Fibroblast of skin of scalp (primary cell): ENCODE measurements at regions not wholly inside any gene's neighbourhood (a gene's known extent, or its start where the extent isn't known, plus 50 kb on each side); places are given as distances from the start of the nearest gene placed in this dataset.
"Not testable (repeated sequence)": the region's sequence is repeated elsewhere in the genome, so short reads cannot be mapped to it uniquely, and the experiment has no call there.

Experiments
- DNase-seq: peaks from one replicate; pipeline ENCODE4 v3.0.0-alpha.2; 2013

DNA sequence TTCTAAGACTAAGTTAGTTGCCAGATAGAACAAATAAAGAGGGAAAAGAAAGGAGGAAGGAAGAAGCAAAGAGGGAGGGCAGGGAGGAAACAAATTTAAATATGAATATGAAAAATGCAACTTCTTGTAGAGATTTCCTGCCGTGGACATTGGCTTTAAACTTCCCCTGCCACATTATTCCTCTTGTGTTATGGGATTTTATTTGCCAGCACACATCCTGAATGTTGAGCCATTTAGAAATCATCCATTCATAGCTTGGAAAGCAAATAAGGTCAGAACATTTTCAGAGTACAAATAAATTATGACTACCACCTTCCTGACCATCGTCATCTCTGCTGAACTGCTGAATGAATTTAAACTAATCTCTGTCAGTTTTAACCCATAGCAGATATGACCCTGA is 911.9 kb upstream of the LRRN3 start:
- no peak for DNase-seq

DNA sequence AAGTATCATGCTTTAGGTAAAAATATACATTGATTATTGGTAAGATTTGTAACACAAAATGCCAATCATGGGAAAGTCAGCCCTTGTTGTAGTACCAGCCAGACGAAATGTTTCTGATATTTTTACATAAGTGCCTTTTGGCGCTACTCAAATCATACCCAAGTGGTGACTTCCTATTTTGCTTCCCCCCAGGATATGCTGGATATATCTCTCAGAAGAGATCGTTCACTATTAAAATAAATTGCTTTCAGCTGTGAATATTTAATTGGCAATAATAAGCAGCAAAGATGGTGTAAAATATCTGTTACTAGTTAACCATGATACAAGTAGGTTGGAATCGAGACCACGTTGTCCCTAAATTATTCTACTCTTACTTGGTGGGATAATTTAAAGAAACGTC is 909.2 kb upstream of the LRRN3 start:
- DNase-seq: no peak

DNA sequence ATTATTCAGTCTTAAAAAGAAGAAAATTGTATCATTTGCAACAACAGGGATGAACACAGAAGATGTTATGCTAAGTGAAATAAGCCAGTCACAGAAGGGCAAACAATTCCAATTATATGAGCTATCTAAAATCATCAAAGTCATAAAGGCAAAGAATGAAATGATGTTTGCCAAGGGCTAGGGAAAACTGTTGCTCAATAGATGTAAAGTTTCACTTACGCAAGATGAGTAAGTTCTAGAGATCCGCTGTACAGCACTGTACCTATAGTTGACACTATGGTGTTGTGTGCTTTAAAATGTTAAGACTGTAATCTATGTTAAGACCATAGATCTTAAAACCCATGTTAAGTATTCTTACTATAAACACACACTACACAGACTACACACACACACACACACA is 904.6 kb upstream of the LRRN3 start:
- DNase-seq: no peak

DNA sequence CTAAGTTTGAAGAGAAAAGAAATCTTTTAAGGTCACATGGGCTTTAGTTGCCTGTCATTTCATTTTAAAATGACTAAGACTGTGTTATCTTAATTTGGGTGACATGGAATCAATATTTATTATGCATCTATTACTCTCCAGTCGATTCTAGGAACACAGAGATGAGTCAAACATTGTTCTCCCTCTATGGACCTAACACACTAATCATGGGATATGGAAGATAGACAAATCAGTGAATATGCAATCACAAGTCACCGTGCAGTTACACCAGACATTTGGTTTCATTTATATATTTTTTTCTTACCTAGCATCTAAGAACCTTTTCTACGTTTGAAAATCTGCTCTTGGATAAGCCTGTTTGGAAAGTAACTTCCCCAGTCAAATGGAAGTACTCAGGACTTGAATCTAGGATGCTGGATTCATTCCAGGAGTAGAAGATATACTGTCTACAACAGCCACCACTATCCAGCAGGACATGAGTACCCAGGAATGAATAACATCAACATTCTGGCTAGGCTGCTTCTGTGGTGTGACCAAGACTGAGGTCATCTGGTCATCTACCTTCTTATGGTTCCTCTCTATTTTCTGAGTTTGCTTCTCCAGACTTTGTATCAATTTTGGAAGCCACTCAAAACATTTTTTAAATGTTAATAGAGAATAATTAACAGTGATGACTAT is 902.9 kb upstream of the LRRN3 start:
- no peak for DNase-seq

DNA sequence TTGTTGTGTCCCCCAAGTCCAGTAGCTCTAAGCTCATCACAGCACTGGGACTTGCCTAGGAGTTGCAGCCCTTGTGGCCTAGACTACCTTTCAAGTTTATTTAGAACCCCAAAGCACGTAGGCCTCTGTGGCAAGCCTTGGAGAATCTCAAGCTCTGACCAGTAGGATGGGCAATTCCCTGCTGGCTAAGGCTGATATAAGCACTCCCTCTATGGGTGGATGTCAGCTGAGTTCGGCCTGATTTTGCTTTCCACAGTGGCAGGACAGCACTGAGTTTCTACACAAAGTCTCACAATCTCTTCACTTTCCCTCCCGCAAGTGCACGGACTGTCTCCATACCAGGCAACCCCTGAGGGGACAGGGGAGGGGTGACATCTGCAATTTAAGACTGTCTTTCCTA is 886.4 kb upstream of the LRRN3 start:
- DNase-seq: peak; percentile 11

DNA sequence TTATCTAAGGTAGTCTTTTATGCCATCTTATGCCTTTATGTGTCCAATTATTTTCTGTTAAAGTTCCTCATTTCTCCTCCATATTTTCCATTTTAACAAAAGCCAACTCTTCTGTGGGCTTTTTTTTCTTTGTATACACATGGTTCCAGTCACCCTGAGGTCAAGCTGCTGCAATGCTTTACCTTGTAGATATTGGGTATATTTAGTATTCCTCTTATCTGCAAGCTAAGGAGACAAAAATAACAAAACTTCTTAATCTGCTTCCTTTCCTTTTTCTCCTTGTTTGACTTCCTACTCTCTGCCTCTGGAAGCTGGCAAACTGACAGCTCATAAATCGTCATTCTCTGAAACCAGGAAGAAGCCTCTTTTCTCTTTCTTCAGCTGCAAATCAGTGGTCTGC is 885.0 kb upstream of the LRRN3 start:
- DNase-seq: no peak

DNA sequence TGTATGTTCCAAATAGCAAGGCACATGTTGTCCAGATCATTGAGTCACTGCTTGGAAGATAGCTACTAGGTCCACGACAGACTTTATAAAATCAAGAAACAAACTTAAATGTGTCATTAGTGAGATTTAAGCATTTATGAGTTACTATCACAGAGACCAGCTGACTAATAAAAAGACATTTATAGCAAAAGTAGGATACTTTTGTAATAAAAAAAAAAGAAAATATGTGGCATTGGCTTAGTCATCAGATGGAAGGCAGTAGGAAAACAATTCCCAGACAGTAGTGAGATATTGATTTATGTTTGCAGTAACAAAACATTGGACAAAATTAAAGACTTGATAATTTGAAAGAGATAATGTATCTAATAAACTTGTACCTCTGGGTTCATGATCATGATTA is 881.0 kb upstream of the LRRN3 start:
- peak; percentile 4 for DNase-seq

DNA sequence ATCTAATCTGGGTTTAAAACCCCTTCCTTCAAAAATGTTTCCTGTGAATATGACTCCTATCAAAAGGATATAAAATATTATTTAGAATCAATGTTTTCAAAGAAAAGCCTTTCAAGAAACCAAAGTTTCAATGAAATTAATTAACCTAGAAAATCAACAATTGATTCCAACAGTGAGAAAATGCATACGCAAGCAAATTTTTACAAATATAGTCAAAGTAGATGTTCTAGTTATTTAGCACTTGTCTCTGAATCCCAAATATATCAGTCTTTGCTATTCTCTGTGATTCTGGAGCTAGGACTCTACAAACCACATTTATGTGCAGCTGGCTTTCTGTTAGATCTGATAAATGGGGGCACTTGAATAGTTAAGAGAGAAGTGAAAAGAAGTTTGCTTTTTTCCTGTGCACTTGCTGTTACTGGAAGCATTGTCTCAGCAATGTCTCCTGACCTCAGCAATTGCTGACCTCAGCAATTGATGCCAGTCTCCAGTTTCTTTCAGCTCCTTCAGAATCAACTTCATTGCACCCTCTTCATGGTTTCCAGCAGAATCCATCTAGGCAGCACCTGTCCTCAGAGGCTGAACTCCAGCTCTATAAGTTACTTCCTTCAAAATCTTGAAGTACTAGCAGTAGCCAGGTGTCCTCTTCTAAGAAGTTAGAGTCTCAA is 879.9 kb upstream of the LRRN3 start:
- no peak for DNase-seq

DNA sequence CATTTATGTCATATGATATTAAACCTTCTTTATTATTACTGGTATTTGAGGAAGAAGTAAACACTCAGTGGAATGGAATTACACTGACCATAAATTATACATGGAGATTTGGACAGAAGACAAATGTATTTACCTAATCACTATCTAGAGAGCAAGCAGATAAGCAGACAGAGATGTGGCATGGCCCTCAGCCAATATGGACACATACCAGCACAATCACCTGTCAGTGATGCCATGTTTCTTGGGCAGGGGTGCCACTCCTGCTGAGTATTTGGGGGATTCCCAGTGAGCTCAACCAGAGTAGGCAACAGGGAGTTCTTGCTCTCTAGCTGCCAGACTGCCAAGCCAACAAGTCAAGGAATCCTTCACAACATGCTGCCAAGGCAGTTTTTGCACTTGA is 866.3 kb upstream of the LRRN3 start:
- DNase-seq: no peak

DNA sequence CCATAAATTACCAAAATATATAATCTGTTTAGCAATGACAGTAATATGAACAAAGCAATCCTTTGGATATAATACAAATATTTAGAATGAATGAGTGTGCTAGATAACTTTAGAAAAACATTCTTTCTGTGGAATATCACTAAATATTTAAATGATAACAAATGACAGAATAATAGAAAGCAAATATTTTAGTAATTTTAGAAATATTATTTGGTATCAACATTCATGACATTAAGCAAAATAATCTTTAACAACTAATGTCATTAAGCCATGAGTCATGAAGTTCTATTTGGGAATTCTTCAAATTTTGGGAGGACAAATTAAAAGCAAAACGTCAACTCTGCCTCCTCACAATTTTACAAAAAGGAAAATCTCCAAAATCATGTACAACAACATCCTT is 844.8 kb upstream of the LRRN3 start:
- no peak for DNase-seq

DNA sequence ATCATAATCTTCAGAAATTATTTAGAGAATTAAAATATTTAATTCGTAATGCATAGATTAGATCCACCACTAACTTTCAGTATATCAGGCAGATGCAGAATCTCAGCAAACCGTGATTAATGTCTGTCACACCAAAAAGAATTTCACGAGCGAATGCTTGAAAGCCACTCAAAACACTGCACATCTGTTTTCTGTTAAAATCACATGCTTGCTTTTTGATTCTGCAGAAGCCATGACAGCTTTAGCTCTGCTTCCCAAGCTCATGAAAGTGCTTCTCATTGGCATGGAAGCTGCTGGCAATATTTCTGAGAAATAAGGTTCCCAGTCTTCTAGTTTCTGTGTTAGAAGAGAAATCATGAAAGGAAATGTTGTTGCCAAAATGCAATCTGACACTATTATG is 837.8 kb upstream of the LRRN3 start:
- DNase-seq: peak; percentile 65

DNA sequence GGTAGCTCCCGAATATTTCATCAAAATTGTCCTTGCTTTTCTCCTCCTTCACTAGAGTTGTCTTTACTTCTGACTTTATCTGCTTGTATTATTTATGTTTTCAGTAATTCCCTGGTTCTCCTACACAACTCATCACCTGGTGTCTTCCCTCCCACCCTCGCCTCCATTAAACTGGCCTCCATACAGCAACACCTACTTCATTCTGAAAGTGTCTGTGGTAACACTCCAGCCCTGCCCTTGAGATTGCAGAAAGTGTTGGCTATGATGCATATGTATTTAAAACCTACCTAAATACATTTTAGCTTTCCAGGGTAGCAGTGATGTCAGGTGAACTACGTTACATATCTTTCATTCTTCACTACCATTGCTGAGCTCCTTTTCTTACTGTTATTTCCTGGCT is 833.3 kb upstream of the LRRN3 start:
- no peak for DNase-seq

DNA sequence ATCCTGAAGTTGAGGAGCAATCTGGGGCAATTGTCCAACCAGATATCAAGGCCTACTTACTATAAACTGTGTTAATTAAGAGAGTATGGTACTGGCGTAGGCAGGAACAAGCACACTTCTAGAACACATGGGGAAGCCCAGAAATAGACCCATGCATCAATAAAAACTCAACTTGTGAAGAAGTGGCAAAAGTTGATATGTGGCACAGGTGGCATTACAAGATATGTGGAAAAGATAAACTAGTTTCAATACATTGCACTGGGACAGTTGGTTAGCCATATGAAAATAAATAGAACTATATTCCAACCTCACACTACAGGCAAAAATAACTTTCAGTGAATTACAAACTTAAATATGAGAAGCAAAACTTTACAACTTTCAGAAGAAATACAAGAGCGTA is 828.7 kb upstream of the LRRN3 start:
- DNase-seq: no peak

DNA sequence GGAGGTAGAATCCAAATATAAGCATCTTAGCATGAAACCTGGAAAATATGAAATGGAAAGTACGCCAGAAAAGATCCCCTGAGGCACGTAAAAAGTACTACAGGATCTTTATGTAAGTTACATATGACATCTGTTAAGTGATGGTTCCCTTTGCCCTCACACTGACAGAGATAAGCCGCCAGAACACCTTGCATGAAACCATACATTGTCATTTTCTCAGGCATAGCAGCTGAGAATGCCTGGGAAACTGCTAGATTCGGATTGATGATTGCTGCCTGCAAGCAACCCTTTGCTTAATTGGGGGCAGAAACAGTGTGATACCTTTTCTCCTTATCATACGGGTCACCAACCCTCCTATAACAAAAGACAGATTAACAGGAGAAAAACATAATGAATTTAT is 826.6 kb upstream of the LRRN3 start:
- DNase-seq: no peak

DNA sequence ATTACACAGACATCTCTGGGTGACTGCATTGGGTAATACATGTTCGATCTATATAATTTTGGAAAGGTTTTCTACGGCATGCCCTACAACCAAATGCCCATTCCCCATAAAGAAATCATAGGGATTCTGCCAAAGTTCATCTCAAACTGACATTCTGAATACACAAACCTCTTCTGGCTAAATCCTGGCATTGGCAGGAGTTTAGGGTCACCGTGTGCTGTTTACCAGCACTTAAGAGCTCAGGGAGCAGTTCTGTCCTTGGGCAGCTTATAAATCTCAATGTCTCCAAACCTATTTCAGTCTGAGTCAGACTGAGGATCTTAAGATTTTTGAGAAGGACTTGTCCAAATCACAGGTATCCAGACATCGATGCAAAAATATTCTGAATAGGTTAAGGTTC is 809.6 kb upstream of the LRRN3 start:
- no peak for DNase-seq

DNA sequence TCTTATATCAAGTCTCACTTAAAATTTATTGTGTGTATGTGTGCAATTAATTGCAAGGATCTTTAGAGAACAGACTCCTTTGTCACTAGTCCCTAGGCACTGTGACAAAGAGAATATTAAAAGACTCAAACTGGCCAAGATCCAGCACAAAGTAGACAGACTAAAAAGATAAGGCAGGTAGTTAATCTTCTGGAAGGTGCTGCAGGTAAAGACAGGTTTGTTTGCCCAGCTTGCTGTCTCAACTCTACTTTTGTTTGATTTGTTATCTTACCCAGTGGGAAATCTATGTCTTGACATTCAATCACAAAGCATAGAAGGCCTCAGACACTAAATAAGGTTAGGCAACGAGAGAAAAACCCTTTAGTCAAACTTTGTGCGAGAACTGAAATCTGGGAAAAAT is 807.9 kb upstream of the LRRN3 start:
- no peak for DNase-seq

DNA sequence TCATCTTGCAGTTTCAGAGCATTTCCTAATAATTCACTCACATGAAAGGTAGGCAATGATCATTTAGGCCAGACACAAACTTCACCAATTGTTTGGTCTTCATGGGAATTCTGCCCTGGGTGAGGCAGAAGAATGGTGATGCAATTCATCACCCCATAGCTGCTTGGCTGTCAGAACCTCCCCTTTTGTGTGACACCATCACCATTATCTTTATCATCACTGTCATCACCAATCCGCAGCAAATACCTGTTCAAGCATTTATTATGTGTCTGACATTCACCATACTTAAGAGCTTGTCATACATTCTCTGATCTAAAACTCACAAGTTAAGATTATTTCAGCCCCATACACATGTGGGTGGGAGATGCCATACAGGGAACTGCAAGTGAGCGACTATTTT is 799.5 kb upstream of the LRRN3 start:
- no peak for DNase-seq

DNA sequence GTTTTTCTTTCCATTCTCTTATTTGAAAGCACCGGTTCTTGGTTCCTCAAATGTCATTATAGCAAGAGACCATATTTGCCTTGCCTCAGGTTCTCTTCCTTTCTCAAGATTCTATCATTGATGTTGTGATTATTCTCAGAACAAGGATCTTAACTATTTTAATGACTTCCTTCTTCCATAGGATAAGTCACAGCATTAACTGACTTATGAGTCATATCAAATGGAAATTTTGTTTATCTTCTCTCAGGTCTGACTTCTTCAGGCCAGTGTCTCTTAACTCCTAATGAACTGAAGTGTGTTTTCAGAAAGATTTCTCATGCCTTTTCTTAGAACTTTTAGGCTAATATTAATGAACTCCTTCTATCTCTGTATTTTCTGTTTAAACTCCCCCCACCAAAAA is 794.6 kb upstream of the LRRN3 start:
- DNase-seq: no peak

DNA sequence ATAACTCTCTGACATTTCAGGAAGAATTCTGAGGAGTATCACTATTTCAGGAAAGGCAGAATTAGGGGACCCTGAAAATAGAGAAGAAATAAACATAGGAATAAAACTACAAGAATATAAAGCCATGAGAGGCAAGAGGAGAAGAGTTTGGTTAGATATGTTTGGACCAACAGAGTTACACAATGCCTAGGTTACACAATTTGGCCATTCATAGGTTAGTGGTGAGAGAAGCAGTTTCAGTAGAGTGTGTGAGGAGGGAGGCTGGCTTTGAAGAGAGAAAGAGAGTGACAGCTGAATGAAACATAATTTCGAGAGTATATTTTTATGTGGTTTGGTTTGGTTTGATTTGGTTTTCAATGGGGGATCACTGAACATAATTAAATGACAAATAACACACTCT is 783.2 kb upstream of the LRRN3 start:
- DNase-seq: no peak

DNA sequence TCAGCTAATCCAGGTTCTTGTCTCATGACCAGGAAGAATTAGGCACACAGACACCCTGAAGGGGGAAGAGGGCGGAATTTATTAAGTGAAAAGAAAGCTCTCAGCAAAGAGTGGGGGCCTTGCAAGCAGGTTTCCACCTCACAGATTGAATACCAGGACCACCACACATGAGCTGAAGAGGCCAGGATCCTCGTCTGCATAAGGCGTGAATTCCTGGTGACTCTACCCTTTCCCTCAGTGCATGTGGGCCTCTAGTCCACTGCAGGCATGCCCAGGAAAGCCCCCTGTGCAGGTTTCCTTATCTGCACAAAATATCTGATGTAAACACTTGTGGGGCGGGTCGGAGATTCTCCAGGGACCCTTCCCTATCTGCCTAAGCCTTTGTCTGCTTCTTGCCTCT is 782.1 kb upstream of the LRRN3 start:
- no peak for DNase-seq

DNA sequence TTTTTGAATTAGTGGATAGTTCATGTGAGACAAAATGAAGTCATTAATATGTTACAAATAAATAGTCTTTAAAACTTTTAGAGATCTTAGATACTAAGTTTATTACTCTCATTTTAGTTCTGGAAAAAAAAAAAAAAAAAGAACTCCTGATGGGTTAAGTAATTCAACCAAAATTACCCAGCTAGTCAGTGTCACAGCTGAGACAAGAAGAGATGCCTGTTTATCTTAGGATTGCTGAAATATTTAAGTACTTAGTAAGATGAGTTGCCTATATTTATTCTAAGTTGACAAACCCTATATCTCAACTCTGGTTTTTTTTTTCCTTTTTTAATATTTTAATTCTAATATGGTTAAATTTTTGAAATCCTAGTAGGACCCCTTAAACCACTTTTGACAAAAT is 781.0 kb upstream of the LRRN3 start:
- peak; percentile 83 for DNase-seq

DNA sequence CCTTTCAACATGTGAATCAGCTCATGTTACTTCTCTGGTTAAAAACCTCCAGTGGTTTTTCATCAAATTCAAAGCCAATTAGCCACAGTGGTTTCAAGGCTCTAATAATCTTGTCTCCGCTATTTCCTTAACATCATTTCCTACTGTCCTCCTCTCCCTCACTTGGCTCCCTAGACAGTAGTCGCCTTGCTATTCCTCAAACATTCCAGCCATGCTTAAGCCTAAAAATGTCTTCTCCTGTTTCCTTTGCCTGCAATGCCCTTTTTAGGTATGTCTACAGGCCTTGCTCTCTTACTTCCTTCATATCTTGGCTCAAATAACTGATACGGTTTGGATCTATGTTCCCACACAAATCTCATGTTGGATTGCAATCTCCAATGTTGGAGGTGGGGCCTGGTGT is 779.4 kb upstream of the LRRN3 start:
- DNase-seq: peak; percentile 53

DNA sequence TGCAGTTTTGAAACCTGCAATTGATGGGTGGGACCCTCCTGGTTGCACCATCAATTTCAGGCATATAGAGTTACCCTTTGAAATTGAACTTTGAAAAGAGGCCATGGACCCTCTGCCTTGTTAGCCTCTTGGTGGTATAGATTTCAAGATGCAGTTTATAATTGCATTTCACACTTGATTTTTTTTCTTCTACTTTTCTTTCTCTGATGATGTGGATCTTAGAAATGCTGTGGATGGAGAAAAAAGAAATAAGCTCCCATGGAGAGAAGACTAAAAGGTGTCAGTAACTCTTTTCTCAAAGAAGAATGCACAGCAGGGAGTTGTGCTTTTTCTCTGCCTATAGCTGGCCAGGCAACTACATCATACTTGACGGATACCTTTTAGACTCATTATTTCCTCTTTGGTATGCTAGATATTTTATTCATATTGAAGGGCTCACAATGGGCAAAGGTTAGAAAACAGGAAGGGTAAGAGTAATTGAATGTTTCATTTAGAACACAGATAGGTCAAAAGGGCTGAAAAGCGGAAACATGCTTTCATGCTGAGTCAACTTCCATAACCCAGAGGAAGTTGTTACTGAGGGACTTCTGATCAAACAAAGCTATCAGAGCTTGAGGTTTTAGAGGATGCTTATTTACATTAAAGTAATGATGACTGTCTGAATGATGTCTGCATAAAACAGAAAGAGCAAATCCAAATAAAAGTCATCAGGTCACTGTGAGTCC is 773.2 kb upstream of the LRRN3 start:
- DNase-seq: no peak

DNA sequence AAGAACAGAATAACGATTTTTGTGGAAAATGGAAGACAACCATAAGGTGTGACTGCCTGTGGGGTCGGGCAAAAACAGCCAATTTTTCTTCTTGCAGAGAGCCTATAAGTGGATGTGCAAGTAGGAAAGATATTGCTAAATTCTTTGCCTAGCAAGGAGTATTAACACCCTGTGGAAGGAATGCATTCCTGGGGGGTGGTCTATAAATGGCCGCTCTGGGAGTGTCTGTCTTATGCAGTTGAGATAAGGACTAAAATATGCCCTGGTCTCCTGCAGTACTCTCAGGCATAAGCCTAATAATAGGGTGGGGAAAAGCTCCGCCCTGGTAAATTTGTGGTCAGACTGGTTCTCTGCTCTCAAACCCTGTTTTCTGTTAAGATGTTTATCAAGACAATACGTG is 770.6 kb upstream of the LRRN3 start:
- DNase-seq: not testable (repeated sequence)
